Esophagus muscularis mucosa (tissue), 3 donors: ENCODE measurements at regions not wholly inside any gene's neighbourhood (a gene's known extent, or its start where the extent isn't known, plus 50 kb on each side); places are given as distances from the start of the nearest gene placed in this dataset.

ENCODE experiments used
- POLR2A ChIP-seq: fragments of 450-650 bp; IDR thresholded peaks from one replicate; pipeline ENCODE4 v1.6.1; 2017; ENCODE audit warnings: antibody characterized with exemption, moderate library complexity, mild to moderate bottlenecking, low read depth
- POLR2AphosphoS5 ChIP-seq, 2 donors: sonication (generic); formaldehyde crosslinking; IDR thresholded peaks; one replicate each; pipeline ENCODE4 v1.6.1; 2017; ENCODE audit warnings: antibody characterized with exemption in 2 of 2
- TF ChIP-seq, protein P1 (sequence below), 3 experiments: fragments of 200-600 bp in 2 of 3; fragments of 450-650 bp in 1 of 3; sonication (generic) in 2 of 3; IDR thresholded peaks; one replicate each; pipeline ENCODE4 v1.5.1; 2017 to 2019; ENCODE audit warnings: antibody characterized with exemption in 3 of 3, mild to moderate bottlenecking in 2 of 3, moderate library complexity in 1 of 3

DNA sequence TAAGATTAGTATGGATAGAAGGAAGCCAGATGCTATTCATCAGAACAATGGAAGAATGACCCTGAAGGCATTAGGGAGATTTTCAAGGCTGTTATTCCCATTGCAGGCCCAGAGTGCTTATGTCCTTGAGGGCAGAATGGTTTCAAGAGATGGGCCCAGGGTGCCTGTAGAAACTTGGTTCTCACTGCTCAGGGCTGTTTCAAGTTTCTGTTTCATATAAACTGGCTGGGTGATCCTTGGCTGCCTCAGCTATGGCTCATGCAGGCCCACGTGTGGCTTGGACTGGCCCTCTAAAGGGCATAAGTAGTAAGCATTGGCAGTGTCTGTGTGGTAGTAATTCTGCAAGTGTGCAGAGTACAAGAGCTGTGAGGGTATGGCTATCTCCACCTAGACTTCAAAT, 540.9 kb upstream of the MAN1A1 start:
- no peak for TF ChIP-seq POLR2A
- TF ChIP-seq, protein P1, sequence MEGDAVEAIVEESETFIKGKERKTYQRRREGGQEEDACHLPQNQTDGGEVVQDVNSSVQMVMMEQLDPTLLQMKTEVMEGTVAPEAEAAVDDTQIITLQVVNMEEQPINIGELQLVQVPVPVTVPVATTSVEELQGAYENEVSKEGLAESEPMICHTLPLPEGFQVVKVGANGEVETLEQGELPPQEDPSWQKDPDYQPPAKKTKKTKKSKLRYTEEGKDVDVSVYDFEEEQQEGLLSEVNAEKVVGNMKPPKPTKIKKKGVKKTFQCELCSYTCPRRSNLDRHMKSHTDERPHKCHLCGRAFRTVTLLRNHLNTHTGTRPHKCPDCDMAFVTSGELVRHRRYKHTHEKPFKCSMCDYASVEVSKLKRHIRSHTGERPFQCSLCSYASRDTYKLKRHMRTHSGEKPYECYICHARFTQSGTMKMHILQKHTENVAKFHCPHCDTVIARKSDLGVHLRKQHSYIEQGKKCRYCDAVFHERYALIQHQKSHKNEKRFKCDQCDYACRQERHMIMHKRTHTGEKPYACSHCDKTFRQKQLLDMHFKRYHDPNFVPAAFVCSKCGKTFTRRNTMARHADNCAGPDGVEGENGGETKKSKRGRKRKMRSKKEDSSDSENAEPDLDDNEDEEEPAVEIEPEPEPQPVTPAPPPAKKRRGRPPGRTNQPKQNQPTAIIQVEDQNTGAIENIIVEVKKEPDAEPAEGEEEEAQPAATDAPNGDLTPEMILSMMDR (IDR thresholded peaks at IDR 0.05) = no peak
- no peak for TF ChIP-seq POLR2AphosphoS5 (IDR thresholded peaks at IDR 0.05)
